DND-41 (cell line): ENCODE measurements at regions not wholly inside any gene's neighbourhood (a gene's known extent, or its start where the extent isn't known, plus 50 kb on each side); places are given as distances from the start of the nearest gene placed in this dataset.

ENCODE experiments used
- CTCF ChIP-seq: IDR thresholded peaks from 2 replicates; pipeline ENCODE4 v1.5.1; 2012; ENCODE audit warnings: borderline replicate concordance, low read length, moderate library complexity, mild to moderate bottlenecking; ENCODE audit not compliant: poor library complexity, severe bottlenecking; ENCODE audit errors: extremely low read depth
- EZH2 ChIP-seq: IDR thresholded peaks from 3 replicates; pipeline ENCODE4 v1.6.1; 2012; ENCODE audit warnings: borderline replicate concordance, low read depth, mild to moderate bottlenecking, moderate library complexity, low read length, inconsistent platforms; ENCODE audit not compliant: severe bottlenecking

- no peak for TF ChIP-seq CTCF
- TF ChIP-seq EZH2, result no peak
Observed at GRCh38 chr10:85362401-85362800, 1004.2 kb downstream of the GRID1 start.
